ENCODE measurements at regions not wholly inside any gene's neighbourhood (a gene's known extent, or its start where the extent isn't known, plus 50 kb on each side); places are given as distances from the start of the nearest gene placed in this dataset.

DNA sequence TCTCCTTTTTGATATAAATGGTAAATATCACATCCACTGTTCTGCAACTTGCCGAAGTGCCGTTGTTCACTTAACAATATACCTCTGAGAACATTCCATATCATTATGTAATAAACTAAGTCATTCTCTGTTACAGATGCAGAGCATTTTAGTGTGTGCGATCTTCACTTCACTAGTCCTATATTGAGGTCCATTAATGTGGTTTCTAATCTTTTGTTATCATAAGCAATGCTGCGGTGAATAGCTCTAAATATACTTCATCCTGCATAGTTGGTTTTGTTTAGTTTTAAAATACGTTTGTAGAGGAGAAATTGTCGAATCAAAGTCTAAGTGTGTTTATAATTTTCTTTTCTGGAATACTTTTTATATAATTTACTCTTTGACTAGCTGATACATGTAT is 280.3 kb upstream of the TRIB2 start:
- no peak for DNase-seq (ENCODE audit: low read depth)
- TF ChIP-seq, protein P1, sequence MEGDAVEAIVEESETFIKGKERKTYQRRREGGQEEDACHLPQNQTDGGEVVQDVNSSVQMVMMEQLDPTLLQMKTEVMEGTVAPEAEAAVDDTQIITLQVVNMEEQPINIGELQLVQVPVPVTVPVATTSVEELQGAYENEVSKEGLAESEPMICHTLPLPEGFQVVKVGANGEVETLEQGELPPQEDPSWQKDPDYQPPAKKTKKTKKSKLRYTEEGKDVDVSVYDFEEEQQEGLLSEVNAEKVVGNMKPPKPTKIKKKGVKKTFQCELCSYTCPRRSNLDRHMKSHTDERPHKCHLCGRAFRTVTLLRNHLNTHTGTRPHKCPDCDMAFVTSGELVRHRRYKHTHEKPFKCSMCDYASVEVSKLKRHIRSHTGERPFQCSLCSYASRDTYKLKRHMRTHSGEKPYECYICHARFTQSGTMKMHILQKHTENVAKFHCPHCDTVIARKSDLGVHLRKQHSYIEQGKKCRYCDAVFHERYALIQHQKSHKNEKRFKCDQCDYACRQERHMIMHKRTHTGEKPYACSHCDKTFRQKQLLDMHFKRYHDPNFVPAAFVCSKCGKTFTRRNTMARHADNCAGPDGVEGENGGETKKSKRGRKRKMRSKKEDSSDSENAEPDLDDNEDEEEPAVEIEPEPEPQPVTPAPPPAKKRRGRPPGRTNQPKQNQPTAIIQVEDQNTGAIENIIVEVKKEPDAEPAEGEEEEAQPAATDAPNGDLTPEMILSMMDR (conservative IDR thresholded peaks at IDR 0.05; ENCODE audit: low read depth, low read length) = no peak
- H3K4me3 ChIP-seq (ENCODE audit: low read length) = no peak overlapping the region

DNA sequence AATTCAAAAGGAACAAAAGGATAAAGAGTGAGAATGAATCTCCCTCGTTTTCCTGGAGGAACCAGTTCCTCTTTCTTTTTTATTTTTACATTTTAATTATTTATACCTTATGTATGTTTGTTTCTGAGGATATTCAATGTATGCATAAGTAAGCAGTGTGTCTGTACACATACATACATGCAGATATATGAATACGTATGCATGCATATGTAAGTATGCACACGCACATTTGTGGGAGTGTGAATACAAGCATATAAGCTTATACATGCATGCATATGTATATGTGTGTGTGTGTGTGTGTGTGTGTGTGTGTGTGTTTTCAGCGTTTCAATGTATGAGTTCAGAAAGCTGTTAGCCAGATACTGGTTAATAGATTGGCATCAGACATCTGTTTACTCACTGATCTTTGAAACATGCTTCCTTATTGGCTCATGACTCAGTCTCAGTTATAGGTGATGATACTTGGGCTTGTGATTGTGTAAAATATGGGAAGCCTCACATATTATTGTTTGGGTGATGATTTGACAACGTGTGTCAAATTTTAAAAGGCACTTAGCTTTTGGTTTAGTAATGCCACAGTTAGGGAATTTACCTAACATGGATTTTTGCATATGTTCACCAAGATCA is 279.7 kb upstream of the TRIB2 start:
- H3K4me3 ChIP-seq (ENCODE audit: low read length) = no peak overlapping the region
- DNase-seq (ENCODE audit: low read depth) = no peak

GRCh38 chr2:12440731-12441130 is 276.0 kb upstream of the TRIB2 start:
- DNase-seq (ENCODE audit: low read depth) = no peak
- TF ChIP-seq, protein P1 (conservative IDR thresholded peaks at IDR 0.05; ENCODE audit: low read depth, low read length) = no peak

More for the DNA sequence above, 279.7 kb upstream of the TRIB2 start:
- TF ChIP-seq, protein P1 (conservative IDR thresholded peaks at IDR 0.05; ENCODE audit: low read depth, low read length) = no peak

GRCh38 chr2:12441750-12442475 is 274.8 kb upstream of the TRIB2 start:
- no peak for DNase-seq (ENCODE audit: low read depth)
- TF ChIP-seq, protein P1 (conservative IDR thresholded peaks at IDR 0.05; ENCODE audit: low read depth, low read length) = no peak
- H3K4me3 ChIP-seq (ENCODE audit: low read length) = no peak overlapping the region

More at GRCh38 chr2:12440731-12441130, 276.0 kb upstream of the TRIB2 start:
- no peak overlapping the region for H3K4me3 ChIP-seq (ENCODE audit: low read length)

DNA sequence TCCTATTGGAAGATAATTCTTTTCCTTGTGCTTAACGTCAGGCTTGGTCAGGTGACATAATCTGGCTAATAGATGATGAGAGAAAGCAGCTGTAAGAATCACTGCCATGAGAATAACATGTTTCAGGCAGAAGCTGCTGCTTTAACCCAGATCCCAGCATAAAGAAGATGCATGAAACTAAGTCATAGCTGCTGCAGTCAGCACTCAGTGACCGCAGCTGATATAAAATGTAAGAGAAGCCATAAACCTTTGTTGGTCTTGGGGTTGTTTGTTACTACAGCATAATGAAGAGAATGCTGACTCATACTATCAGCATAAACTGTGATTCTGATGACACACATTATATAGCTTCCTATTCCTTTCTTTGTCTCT is 274.3 kb upstream of the TRIB2 start:
- TF ChIP-seq, protein P1 (conservative IDR thresholded peaks at IDR 0.05; ENCODE audit: low read depth, low read length) = no peak
- no peak for DNase-seq (ENCODE audit: low read depth)

DNA sequence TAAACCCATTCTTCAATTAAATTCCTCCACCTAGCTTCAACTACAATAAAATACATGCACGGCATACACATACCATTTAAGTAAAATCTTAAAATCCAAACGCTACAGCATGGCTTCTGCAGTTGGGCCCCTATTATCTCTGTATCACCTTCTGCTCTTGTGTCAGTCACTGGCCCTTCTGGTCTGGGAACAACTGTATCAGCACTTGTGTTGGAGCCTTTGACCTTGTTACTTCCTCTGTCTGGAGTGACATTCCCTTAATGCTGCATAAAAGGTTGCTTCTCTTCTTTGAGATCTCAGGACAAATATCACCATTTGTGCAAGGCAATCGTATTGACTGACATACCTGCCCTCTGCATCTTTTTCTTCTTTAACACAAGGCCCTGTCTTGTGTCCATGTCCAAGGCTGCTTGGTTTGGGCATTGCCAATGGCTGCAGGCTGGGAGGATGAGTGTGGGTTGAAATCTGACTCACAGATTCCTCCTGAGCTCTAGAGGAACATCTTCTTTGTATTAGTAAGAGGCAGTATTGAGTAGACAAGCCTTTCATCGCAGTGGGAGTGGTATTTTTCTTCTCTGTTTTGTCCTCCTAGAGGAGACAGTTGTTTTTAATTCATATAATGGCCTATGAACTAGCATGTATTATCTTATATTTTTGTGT is 267.8 kb upstream of the TRIB2 start:
- no peak for DNase-seq (ENCODE audit: low read depth)
- TF ChIP-seq, protein P1 (conservative IDR thresholded peaks at IDR 0.05; ENCODE audit: low read depth, low read length) = no peak
- H3K4me3 ChIP-seq (ENCODE audit: low read length) = no peak overlapping the region

More for the DNA sequence above, 274.3 kb upstream of the TRIB2 start:
- H3K4me3 ChIP-seq (ENCODE audit: low read length) = no peak overlapping the region
